ENCODE measurements at regions not wholly inside any gene's neighbourhood (a gene's known extent, or its start where the extent isn't known, plus 50 kb on each side); places are given as distances from the start of the nearest gene placed in this dataset.

DNA sequence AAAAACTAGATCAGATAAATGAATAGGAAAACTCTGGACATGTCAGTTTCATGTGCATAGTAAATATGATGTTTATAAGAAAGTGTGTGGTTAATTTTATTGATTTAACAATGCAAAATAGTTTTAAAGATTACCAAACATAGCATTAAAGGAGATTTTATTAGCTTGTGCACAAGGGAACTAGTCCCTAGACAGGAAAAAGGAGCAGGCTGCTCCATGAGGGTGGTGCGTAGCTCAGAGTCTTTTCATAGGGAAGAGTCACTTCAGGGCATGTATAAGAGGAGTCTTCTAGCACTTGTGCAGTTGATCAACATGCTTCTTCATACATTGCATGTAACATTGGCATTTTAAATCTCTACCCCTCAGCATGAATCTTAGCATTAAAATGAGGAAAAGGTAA lies 835.8 kb downstream of the GRIK2 start:
- DNase-seq (ENCODE audit: low read depth): peak; percentile 56
- no peak overlapping the region for H3K4me3 ChIP-seq (ENCODE audit: low read depth, low read length)
- TF ChIP-seq, protein P1, sequence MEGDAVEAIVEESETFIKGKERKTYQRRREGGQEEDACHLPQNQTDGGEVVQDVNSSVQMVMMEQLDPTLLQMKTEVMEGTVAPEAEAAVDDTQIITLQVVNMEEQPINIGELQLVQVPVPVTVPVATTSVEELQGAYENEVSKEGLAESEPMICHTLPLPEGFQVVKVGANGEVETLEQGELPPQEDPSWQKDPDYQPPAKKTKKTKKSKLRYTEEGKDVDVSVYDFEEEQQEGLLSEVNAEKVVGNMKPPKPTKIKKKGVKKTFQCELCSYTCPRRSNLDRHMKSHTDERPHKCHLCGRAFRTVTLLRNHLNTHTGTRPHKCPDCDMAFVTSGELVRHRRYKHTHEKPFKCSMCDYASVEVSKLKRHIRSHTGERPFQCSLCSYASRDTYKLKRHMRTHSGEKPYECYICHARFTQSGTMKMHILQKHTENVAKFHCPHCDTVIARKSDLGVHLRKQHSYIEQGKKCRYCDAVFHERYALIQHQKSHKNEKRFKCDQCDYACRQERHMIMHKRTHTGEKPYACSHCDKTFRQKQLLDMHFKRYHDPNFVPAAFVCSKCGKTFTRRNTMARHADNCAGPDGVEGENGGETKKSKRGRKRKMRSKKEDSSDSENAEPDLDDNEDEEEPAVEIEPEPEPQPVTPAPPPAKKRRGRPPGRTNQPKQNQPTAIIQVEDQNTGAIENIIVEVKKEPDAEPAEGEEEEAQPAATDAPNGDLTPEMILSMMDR (IDR thresholded peaks at IDR 0.05; ENCODE audit: control insufficient read depth, extremely low read depth, insufficient read depth): no peak

All from LNCaP clone FGC (cell line).